Cardiac septum (tissue), 1 donor: ENCODE measurements at regions not wholly inside any gene's neighbourhood (a gene's known extent, or its start where the extent isn't known, plus 50 kb on each side); places are given as distances from the start of the nearest gene placed in this dataset.
"Not testable (repeated sequence)": the region's sequence is repeated elsewhere in the genome, so short reads cannot be mapped to it uniquely, and the experiment has no call there.

Experiments used
- DNase-seq: peaks from one replicate; pipeline ENCODE4 v3.0.0-alpha.2; 2020; ENCODE audit warnings: low spot score
- intact Hi-C: fragments of 100-400 bp; cut with DNase I; formaldehyde crosslinking; loops from one replicate; pipeline ENCODE4 v1.14.0; 2022
- donor health status: DM: no; HTN: no; CAD: no.

- no peak for DNase-seq
- intact Hi-C loops: no loop called here
These were observed 66.6 kb downstream of the TNFAIP3 start for GRCh38 chr6:137933696-137934095.

- no peak for DNase-seq
- intact Hi-C loops: no loop called here
These were observed 69.7 kb downstream of the TNFAIP3 start for GRCh38 chr6:137936798-137937197.

GRCh38 chr6:137937834-137938233 is 70.8 kb downstream of the TNFAIP3 start:
- intact Hi-C loops: no loop called here
- no peak for DNase-seq

GRCh38 chr6:137938770-137939379 is 71.8 kb downstream of the TNFAIP3 start:
- no peak for DNase-seq
- intact Hi-C loops: no loop called here

GRCh38 chr6:137941995-137942394 is 74.9 kb downstream of the TNFAIP3 start:
- intact Hi-C loops: loop anchor here (10.0 kb wide), 1 partner anchor 137 kb away; no protein-coding TSS in a partner anchor

GRCh38 chr6:137942736-137943135 is 75.7 kb downstream of the TNFAIP3 start:
- intact Hi-C loops: loop anchor here (10.0 kb wide), 1 partner anchor 138 kb away; no protein-coding TSS in a partner anchor
- no peak for DNase-seq

More at GRCh38 chr6:137941995-137942394, 74.9 kb downstream of the TNFAIP3 start:
- no peak for DNase-seq

- intact Hi-C loops: loop anchor here (1.0 to 10.0 kb wide), 3 partner anchors 77 to 236 kb away; partner anchors contain the start of gene TNFAIP3
- not testable (repeated sequence) for DNase-seq
These were observed 77.3 kb downstream of the TNFAIP3 start for GRCh38 chr6:137944381-137944780.

GRCh38 chr6:137944793-137945498 is 77.9 kb downstream of the TNFAIP3 start:
- no peak for DNase-seq
- intact Hi-C loops: loop anchor here (1.0 to 10.0 kb wide), 3 partner anchors 78 to 236 kb away; partner anchors contain the start of gene TNFAIP3

- intact Hi-C loops: loop anchor here (10.0 kb wide), 1 partner anchor 145 kb away; no protein-coding TSS in a partner anchor
- DNase-seq: no peak
These were observed 82.8 kb downstream of the TNFAIP3 start for GRCh38 chr6:137949686-137950390.

GRCh38 chr6:137950581-137950980 is 83.5 kb downstream of the TNFAIP3 start:
- intact Hi-C loops: no loop called here
- no peak for DNase-seq

GRCh38 chr6:137951064-137951597 is 84.1 kb downstream of the TNFAIP3 start:
- no peak for DNase-seq
- intact Hi-C loops: no loop called here

GRCh38 chr6:137952247-137952646 is 85.2 kb downstream of the TNFAIP3 start:
- no peak for DNase-seq
- intact Hi-C loops: no loop called here

GRCh38 chr6:137953761-137954160 is 86.7 kb downstream of the TNFAIP3 start:
- no peak for DNase-seq
- intact Hi-C loops: no loop called here

- intact Hi-C loops: no loop called here
- DNase-seq: no peak
These were observed 87.2 kb downstream of the TNFAIP3 start for GRCh38 chr6:137954253-137954652.

- intact Hi-C loops: no loop called here
These were observed 89.0 kb downstream of the TNFAIP3 start for GRCh38 chr6:137956098-137956488.

GRCh38 chr6:137957471-137957870 is 90.4 kb downstream of the TNFAIP3 start:
- no peak for DNase-seq
- intact Hi-C loops: no loop called here

More at GRCh38 chr6:137956098-137956488, 89.0 kb downstream of the TNFAIP3 start:
- no peak for DNase-seq

- DNase-seq: no peak
- intact Hi-C loops: no loop called here
These were observed 91.9 kb downstream of the TNFAIP3 start for GRCh38 chr6:137958811-137959565.

GRCh38 chr6:137962725-137963124 is 95.7 kb downstream of the TNFAIP3 start:
- intact Hi-C loops: no loop called here
- no peak for DNase-seq

GRCh38 chr6:137964876-137965275 is 97.8 kb downstream of the TNFAIP3 start:
- intact Hi-C loops: no loop called here
- no peak for DNase-seq
